Esophagus squamous epithelium (tissue), 5 donors: ENCODE measurements at regions not wholly inside any gene's neighbourhood (a gene's known extent, or its start where the extent isn't known, plus 50 kb on each side); places are given as distances from the start of the nearest gene placed in this dataset.
"Not testable (repeated sequence)": the region's sequence is repeated elsewhere in the genome, so short reads cannot be mapped to it uniquely, and the experiment has no call there.

ENCODE experiments used
- DNase-seq: peaks from one replicate; lab custom pipeline; 2025; lab: John Stamatoyannopoulos, UW
- H3K27ac ChIP-seq, 4 donors: fragments of 200-600 bp; sonication (generic); one replicate each; pipeline ENCODE4 v1.5.1; 2016 to 2019; ENCODE audit warnings: mild to moderate bottlenecking in 1 of 4
- H3K27me3 ChIP-seq, 4 donors: fragments of 200-600 bp; sonication (generic); 1 replicate in 3 of 4; 2 replicates in 1 of 4; pipeline versions ENCODE4 v1.5.1 to v1.6.0; 2017 to 2021; ENCODE audit warnings: antibody characterized with exemption in 1 of 4
- H3K36me3 ChIP-seq, 3 donors: fragments of 200-600 bp; sonication (generic); one replicate each; pipeline ENCODE4 v1.5.1; 2016 to 2019
- H3K4me1 ChIP-seq, 3 donors: fragments of 200-600 bp; sonication (generic); one replicate each; pipeline ENCODE4 v1.5.1; 2017 to 2019
- H3K4me3 ChIP-seq, 4 donors: fragments of 200-600 bp; sonication (generic); 1 replicate in 3 of 4; 2 replicates in 1 of 4; pipeline ENCODE4 v1.5.1; 2016 to 2019; ENCODE audit warnings: mild to moderate bottlenecking in 2 of 4, moderate library complexity in 1 of 4
- H3K9me3 ChIP-seq, 3 donors: fragments of 200-600 bp; sonication (generic); one replicate each; pipeline ENCODE4 v1.5.1; 2016 to 2019
- POLR2A ChIP-seq, 4 donors: fragments of 450-650 bp; IDR thresholded peaks; one replicate each; pipeline ENCODE4 v1.6.1; 2017; ENCODE audit warnings: antibody characterized with exemption in 4 of 4, mild to moderate bottlenecking in 4 of 4, moderate library complexity in 3 of 4
- WGBS, 2 donors: methylation state at CpG; one replicate each; pipeline ENCODE4 v1.1.5; 2018; 5-methylcytosine and 5-hydroxymethylcytosine counted together
- intact Hi-C: fragments of 100-400 bp; cut with DNase I; formaldehyde crosslinking; loops from one replicate; pipeline ENCODE4 v1.15.0; 2022
- TF ChIP-seq, protein P1 (sequence below), 6 experiments: fragments of 450-650 bp in 4 of 6; fragments of 200-600 bp in 2 of 6; sonication (generic) in 2 of 6; IDR thresholded peaks; one replicate each; pipeline ENCODE4 v1.5.1; 2016 to 2019; ENCODE audit warnings: antibody characterized with exemption in 6 of 6, mild to moderate bottlenecking in 4 of 6, moderate library complexity in 4 of 6
- donor health status: DM: yes; HTN: yes; CAD: no.

DNA sequence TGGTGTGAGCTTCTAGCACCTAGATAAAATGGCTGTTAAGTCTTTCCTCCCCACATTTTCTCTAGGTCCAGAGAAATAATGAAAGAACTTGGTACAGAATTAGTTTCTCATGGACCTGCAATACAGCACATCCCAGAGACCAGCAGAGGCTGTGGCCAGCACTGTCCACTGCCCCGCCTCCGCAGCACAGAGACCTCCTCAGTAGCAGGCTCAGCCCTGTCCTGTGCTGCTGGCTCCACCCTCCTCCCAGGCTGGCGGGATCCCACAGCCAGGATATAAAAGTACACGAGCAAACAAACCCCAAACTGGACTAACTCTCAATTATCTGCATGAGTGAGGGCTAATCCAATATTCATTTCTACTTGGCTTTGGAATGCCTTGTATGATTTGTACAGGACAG is 401.5 kb downstream of the RPS6KC1 start:
- no peak for DNase-seq
- no peak overlapping the region for H3K4me3 ChIP-seq
- no peak for TF ChIP-seq POLR2A (IDR thresholded peaks at IDR 0.05)
- TF ChIP-seq, protein P1, sequence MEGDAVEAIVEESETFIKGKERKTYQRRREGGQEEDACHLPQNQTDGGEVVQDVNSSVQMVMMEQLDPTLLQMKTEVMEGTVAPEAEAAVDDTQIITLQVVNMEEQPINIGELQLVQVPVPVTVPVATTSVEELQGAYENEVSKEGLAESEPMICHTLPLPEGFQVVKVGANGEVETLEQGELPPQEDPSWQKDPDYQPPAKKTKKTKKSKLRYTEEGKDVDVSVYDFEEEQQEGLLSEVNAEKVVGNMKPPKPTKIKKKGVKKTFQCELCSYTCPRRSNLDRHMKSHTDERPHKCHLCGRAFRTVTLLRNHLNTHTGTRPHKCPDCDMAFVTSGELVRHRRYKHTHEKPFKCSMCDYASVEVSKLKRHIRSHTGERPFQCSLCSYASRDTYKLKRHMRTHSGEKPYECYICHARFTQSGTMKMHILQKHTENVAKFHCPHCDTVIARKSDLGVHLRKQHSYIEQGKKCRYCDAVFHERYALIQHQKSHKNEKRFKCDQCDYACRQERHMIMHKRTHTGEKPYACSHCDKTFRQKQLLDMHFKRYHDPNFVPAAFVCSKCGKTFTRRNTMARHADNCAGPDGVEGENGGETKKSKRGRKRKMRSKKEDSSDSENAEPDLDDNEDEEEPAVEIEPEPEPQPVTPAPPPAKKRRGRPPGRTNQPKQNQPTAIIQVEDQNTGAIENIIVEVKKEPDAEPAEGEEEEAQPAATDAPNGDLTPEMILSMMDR (IDR thresholded peaks at IDR 0.05): no peak
- intact Hi-C loops: no loop called here
- no peaks in the 10 kb centered on the region for H3K27me3 ChIP-seq
- no peak overlapping the region for H3K27ac ChIP-seq
- H3K36me3 ChIP-seq: no peaks in the 10 kb centered on the region
- no peaks in the 10 kb centered on the region for H3K4me1 ChIP-seq
- H3K9me3 ChIP-seq: no peaks in the 10 kb centered on the region
- 58 to 69% methylated on average over 2 to 3 of the region's 4 CpGs for WGBS, 2 donors

DNA sequence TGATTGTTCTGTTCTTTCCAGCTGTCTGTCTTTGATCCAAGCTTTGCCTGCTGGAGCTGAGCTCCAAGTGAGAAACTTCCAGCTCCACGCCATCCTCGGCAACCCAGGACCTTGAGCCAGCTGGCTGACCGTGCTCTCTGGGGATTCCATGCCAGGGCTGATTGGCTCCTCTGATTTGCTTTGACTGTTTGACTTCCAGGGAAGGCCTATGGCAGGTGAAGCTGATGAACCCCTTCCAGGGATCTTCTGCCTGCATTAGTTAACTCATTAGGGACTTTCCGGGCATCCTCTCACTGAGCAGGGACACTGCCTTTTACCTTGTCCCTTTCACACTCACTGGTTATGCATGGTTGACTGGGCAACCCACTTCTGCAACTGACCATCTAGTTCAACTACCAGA is 406.1 kb downstream of the RPS6KC1 start:
- H3K4me1 ChIP-seq: no peaks in the 10 kb centered on the region
- no peak for DNase-seq
- no peak overlapping the region for H3K27ac ChIP-seq
- H3K36me3 ChIP-seq: no peaks in the 10 kb centered on the region
- no peak overlapping the region for H3K4me3 ChIP-seq
- H3K27me3 ChIP-seq: no peaks in the 10 kb centered on the region
- intact Hi-C loops: no loop called here
- WGBS, 2 donors: 28 to 32% methylated on average over 4 of the region's 4 CpGs
- TF ChIP-seq POLR2A (IDR thresholded peaks at IDR 0.05): no peak
- TF ChIP-seq, protein P1 (IDR thresholded peaks at IDR 0.05): no peak
- no peaks in the 10 kb centered on the region for H3K9me3 ChIP-seq

DNA sequence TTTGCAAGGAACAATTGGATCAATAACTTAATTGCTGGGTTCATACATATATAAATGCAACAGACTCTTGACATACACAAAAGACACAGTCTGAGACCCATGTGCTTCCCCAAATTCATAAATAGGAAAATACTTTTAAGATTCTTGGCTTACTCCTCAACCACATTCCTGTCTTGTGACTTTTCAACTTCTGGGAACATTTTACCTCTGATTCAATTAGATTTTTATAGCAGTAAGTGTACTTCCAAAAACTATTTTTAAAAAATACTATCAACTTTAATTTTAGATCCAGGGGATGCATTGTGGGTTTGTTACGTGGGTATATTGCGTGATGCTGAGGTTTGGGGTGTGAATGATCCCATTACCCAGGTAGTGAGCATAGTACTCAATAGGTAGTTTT is 406.7 kb downstream of the RPS6KC1 start:
- intact Hi-C loops: no loop called here
- no peak for DNase-seq
- TF ChIP-seq, protein P1 (IDR thresholded peaks at IDR 0.05): no peak
- TF ChIP-seq POLR2A (IDR thresholded peaks at IDR 0.05): no peak
- Histone ChIP-seq H3K27me3 (no peaks in the 10 kb centered on the region), H3K36me3 (no peaks in the 10 kb centered on the region), H3K4me3 (no peak overlapping the region), H3K4me1 (no peaks in the 10 kb centered on the region), H3K9me3 (no peaks in the 10 kb centered on the region), H3K27ac (no peak overlapping the region)
- WGBS, 2 donors: 71 to 86% methylated on average over 2 of the region's 2 CpGs

DNA sequence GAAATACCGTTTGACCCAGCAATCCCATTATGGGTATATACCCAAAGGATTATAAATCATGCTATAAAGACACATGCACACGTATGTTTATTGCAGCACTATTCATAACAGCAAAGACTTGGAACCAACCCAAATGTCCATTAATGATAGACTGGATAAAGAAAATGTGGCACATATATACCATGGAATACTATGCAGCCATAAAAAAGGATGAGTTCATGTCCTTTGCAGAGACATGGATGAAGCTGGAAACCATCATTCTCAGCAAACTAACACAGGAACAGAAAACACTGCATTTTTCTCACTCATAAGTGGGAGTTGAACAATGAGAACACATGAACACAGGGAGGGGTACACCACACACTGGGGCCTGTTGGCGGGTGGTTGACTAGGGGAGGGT is 411.3 kb downstream of the RPS6KC1 start:
- H3K27me3 ChIP-seq, intact Hi-C loops, H3K9me3 ChIP-seq, H3K4me1 ChIP-seq, H3K36me3 ChIP-seq, H3K4me3 ChIP-seq, H3K27ac ChIP-seq, DNase-seq: not testable (repeated sequence)
- WGBS, 2 donors: 83 to 84% methylated on average over 3 of the region's 3 CpGs

DNA sequence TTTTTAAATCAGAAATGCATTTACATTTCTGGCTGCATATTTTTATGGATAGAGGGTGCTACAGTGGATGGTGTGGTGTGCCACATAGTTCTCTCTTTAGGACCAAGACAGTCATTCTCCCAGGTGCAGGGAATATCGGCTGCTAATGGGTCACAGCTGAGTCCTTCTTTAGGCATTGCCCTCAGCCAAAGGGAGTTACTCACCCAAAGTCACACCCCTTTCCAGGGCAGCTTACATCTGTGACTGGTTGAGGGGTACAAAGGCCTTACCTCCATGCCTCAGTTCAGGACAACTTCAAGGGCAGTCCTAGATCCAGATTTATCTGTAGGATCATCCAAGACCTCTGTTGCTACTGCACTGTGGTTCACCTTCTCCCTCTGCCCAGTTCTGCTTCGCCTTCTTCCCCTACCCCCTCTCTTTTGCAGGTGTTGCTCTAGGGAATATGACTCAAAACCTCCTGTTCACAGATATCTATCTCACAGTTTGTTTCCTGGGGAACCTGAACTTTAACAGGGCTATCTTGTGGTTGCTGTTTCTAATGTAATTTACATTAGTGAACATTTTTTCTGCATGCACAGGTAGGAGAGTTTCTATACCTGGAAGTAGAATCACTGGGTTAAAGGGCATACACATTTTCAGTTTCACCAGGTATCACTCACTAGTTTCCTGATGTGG is 413.9 kb downstream of the RPS6KC1 start:
- H3K36me3 ChIP-seq: no peaks in the 10 kb centered on the region
- TF ChIP-seq, protein P1 (IDR thresholded peaks at IDR 0.05): no peak
- no peak for TF ChIP-seq POLR2A (IDR thresholded peaks at IDR 0.05)
- 71 to 81% methylated on average over 2 of the region's 2 CpGs for WGBS, 2 donors
- no peak for DNase-seq
- intact Hi-C loops: no loop called here
- no peak overlapping the region for H3K4me3 ChIP-seq
- no peak overlapping the region for H3K27ac ChIP-seq
- H3K9me3 ChIP-seq: no peaks in the 10 kb centered on the region
- H3K27me3 ChIP-seq: no peaks in the 10 kb centered on the region
- H3K4me1 ChIP-seq: no peaks in the 10 kb centered on the region

DNA sequence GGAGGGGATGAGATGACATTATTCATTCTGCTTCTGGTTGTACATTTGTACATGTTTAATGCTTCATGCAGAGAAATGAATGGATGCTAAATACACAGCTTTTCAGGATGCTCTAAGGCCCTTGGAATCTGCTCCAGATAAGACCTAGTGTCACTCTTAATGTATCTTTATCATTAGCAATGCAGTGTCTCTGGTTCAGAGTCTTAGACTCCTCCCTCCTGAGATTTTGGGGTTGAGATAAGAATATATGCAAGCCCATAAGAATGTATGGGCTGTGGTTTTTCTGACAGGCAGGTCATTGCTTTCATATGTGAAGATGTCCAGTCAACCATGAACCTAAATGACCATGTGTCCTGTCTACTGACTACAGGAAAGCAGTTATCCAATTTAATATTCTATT is 415.5 kb downstream of the RPS6KC1 start:
- H3K27me3 ChIP-seq: no peaks in the 10 kb centered on the region
- H3K9me3 ChIP-seq: no peaks in the 10 kb centered on the region
- no peak overlapping the region for H3K4me3 ChIP-seq
- DNase-seq: no peak
- intact Hi-C loops: no loop called here
- TF ChIP-seq, protein P1 (IDR thresholded peaks at IDR 0.05): no peak
- TF ChIP-seq POLR2A (IDR thresholded peaks at IDR 0.05): no peak
- no peak overlapping the region for H3K27ac ChIP-seq
- no peaks in the 10 kb centered on the region for H3K4me1 ChIP-seq
- H3K36me3 ChIP-seq: no peaks in the 10 kb centered on the region
